Fibroblast of lung (primary cell): ENCODE measurements at regions not wholly inside any gene's neighbourhood (a gene's known extent, or its start where the extent isn't known, plus 50 kb on each side); places are given as distances from the start of the nearest gene placed in this dataset.

ENCODE experiments used
- CTCF ChIP-seq, 2 donors: IDR thresholded peaks in 1 of 2; conservative IDR thresholded peaks in 1 of 2; 1 replicate in 1 of 2; 2 replicates in 1 of 2; pipeline ENCODE4 v1.5.1; 2011 to 2012; ENCODE audit warnings: low read length in 2 of 2, control low read depth in 1 of 2, inconsistent platforms in 1 of 2, low read depth in 1 of 2, mild to moderate bottlenecking in 1 of 2
- EZH2 ChIP-seq: IDR thresholded peaks from 2 replicates; pipeline ENCODE4 v1.5.1; 2012; ENCODE audit warnings: low read length, control low read depth, mild to moderate bottlenecking; ENCODE audit errors: missing control alignments

- TF ChIP-seq CTCF (conservative IDR thresholded peaks at IDR 0.05 in 1 of 2, IDR thresholded peaks at IDR 0.05 in 1 of 2; ENCODE audit: low read depth in 1 of 2, low read length in 2 of 2): no peak
- TF ChIP-seq EZH2: no peak
Observed at GRCh38 chr7:73952266-73952665, 75.7 kb upstream of the ELN start.
